Adrenal gland (tissue), 9 donors: ENCODE measurements at regions not wholly inside any gene's neighbourhood (a gene's known extent, or its start where the extent isn't known, plus 50 kb on each side); places are given as distances from the start of the nearest gene placed in this dataset.

Experiments used
- DNase-seq, 7 donors: peaks; one replicate each; pipeline ENCODE4 v3.0.0-alpha.2; 2019 to 2020
- H3K27ac ChIP-seq, 5 donors: fragments of 200-600 bp; sonication (generic) in 4 of 5; 1 replicate in 3 of 5; 2 replicates in 2 of 5; pipeline versions ENCODE4 v1.5.1 to v1.8.0; 2016 to 2020; ENCODE audit warnings: mild to moderate bottlenecking in 1 of 5
- H3K27me3 ChIP-seq: fragments of 200-600 bp; 2 replicates; pipeline ENCODE4 v1.8.0; 2021
- H3K36me3 ChIP-seq, 2 donors: fragments of 200-600 bp; replicated peaks in 1 of 2; 1 replicate in 1 of 2; 2 replicates in 1 of 2; pipeline versions ENCODE4 v1.5.1 to v1.8.0; 2018 to 2022
- H3K4me1 ChIP-seq, 2 donors: fragments of 200-600 bp; replicated peaks in 1 of 2; 1 replicate in 1 of 2; 2 replicates in 1 of 2; pipeline versions ENCODE4 v1.5.1 to v1.8.0; 2018 to 2021
- H3K4me3 ChIP-seq, 4 donors: fragments of 200-600 bp; sonication (generic) in 3 of 4; one replicate each; pipeline ENCODE4 v1.5.1; 2016 to 2018
- H3K9me3 ChIP-seq, 3 donors: fragments of 200-600 bp; sonication (generic) in 1 of 3; replicated peaks in 1 of 3; 1 replicate in 2 of 3; 2 replicates in 1 of 3; pipeline versions ENCODE4 v1.5.1 to v1.8.0; 2016 to 2021
- POLR2A ChIP-seq, 2 donors: fragments of 450-650 bp; IDR thresholded peaks; one replicate each; pipeline ENCODE4 v1.6.1; 2017; ENCODE audit warnings: antibody characterized with exemption in 2 of 2, mild to moderate bottlenecking in 2 of 2, moderate library complexity in 1 of 2
- WGBS, 4 donors: extraction: QIAGEN DNeasy Blood & Tissue Kit in 2 of 4; methylation state at CpG; one replicate each; pipeline versions ENCODE4 v1.1.5 to v1.1.7; 2013 to 2017; 5-methylcytosine and 5-hydroxymethylcytosine counted together
- intact Hi-C, 2 donors: fragments of 100-400 bp; cut with DNase I; formaldehyde crosslinking; loops; one replicate each; pipeline versions ENCODE4 v1.14.1 to v1.15.0; 2022 to 2023
- TF ChIP-seq, protein P1 (sequence below), 6 experiments: fragments of 450-650 bp in 4 of 6; fragments of 200-600 bp in 2 of 6; sonication (generic) in 1 of 6; IDR thresholded peaks; 1 replicate in 5 of 6; 2 replicates in 1 of 6; pipeline versions ENCODE4 v1.5.1 to v1.8.0; 2016 to 2021; ENCODE audit warnings: antibody characterized with exemption in 6 of 6, mild to moderate bottlenecking in 2 of 6, moderate library complexity in 1 of 6
- donor health status: healthy with polysubstance abuse.
- donor health status: Bipolar disorder and iron deficiency.
- donor health status: DM: yes; HTN: yes; CAD: no.
- donor health status: DM: no; HTN: no; CAD: no.
- donor health status: DM: no; HTN: no; CAD: no.

DNA sequence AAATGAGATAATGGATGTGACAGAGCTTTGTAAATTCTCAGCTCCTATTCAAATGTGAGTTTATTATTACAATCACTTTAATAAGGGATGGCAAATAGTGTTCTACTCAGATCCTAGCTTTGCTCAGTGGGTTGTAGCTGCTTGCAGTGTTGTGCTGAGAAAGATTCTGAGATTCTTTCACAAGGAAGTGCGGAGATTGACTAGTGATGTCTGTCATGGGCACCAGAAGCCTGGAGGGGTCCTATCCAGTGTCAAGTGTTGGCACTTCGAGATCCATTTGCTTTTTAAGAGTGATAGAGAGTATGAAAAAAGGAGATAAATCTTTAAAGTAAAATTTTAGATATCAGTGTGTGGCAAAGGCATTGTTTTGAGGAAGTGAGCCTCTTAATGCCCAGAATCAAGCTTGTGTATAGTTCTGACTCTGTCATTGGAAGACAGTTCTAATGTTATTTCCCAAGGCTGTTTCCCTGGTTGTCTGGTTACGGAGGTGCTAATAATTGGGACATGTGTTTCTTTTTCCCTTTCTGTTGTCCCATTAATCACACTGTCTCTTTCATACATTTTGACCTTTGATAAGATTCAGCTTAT lies 181.7 kb upstream of the SPRED2 start:
- no peak for DNase-seq
- TF ChIP-seq POLR2A (IDR thresholded peaks at IDR 0.05): no peak
- WGBS, 4 donors: 74 to 88% (median 83%) methylated on average over 3 of the region's 3 CpGs
- Histone ChIP-seq H3K27me3 (no peaks in the 10 kb centered on the region), H3K36me3 (no peaks in the 10 kb centered on the region), H3K27ac (no peak overlapping the region), H3K9me3 (no peaks in the 10 kb centered on the region), H3K4me1 (no peaks in the 10 kb centered on the region), H3K4me3 (no peak overlapping the region)
- intact Hi-C loops: no loop called here

DNA sequence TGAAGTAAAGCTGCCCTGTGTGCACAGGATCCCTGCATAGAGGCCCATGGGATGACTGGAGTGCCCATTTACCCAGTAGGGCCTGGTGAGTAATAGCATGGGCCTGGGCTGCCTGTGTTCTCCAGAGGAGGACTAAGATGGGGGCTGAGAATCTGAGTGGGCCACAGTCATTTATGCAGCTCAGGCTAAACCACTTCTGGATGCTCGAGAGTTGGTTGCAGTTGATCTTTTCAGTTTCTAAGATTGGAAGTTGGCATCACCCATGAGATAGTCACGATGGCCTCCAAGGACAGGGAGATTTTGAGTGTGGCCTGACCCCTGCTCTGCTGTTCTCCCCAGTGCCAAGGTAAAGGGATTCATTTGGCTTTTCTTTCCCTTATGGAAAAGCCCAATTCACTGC lies 179.1 kb upstream of the SPRED2 start:
- no peak overlapping the region for H3K4me3 ChIP-seq
- H3K27me3 ChIP-seq: no peaks in the 10 kb centered on the region
- H3K27ac ChIP-seq: no peak overlapping the region
- H3K9me3 ChIP-seq: no peaks in the 10 kb centered on the region
- no peaks in the 10 kb centered on the region for H3K4me1 ChIP-seq
- TF ChIP-seq POLR2A (IDR thresholded peaks at IDR 0.05): no peak
- TF ChIP-seq, protein P1, sequence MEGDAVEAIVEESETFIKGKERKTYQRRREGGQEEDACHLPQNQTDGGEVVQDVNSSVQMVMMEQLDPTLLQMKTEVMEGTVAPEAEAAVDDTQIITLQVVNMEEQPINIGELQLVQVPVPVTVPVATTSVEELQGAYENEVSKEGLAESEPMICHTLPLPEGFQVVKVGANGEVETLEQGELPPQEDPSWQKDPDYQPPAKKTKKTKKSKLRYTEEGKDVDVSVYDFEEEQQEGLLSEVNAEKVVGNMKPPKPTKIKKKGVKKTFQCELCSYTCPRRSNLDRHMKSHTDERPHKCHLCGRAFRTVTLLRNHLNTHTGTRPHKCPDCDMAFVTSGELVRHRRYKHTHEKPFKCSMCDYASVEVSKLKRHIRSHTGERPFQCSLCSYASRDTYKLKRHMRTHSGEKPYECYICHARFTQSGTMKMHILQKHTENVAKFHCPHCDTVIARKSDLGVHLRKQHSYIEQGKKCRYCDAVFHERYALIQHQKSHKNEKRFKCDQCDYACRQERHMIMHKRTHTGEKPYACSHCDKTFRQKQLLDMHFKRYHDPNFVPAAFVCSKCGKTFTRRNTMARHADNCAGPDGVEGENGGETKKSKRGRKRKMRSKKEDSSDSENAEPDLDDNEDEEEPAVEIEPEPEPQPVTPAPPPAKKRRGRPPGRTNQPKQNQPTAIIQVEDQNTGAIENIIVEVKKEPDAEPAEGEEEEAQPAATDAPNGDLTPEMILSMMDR (IDR thresholded peaks at IDR 0.05): no peak
- intact Hi-C loops: no loop called here
- no peak for DNase-seq
- WGBS, 4 donors: 66 to 71% (median 66%) methylated on average over 2 of the region's 2 CpGs
- no peaks in the 10 kb centered on the region for H3K36me3 ChIP-seq

DNA sequence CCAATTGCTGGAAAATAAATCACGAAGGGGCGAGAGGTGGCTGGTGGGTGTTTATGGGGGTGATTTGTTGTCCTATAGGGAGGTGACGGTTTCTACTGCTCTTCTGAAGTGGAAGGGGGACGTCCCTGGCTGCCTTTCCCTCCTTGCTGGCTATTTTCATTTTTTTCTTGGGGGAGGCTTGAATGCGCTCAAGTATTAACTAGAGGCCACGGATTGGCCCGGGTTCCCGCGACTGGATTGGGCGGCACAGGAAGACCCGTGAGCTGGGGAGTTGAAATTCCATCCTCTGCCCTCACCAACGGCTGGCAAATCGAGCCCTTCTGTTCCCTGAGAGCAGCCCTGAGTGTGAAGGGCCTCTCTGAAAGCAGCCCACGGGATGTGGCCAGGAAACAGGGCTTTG lies 176.5 kb upstream of the SPRED2 start:
- WGBS, 4 donors: 63 to 76% (median 72%) methylated on average over 12 to 14 of the region's 14 CpGs
- no peaks in the 10 kb centered on the region for H3K4me1 ChIP-seq

DNA sequence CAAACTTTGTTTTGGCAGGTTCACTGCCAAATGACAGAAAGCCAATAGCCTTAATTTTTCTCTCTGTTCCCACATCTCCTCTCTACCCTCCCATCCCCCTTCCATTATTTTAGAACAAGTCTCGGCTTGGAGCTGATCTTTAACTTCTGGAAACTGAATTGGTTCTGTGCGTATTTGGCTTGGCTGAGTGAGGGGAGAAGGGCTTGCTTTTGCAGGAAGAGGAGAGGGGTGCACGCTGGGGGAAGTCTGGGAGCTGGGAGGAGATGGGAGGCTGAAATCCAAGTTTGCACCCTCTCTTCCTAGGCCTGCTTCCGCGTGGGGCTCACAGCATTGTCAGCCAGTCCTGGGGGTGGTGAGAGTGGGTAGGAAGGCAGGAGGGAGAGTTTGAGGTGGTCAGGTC lies 176.1 kb upstream of the SPRED2 start:
- DNase-seq: no peak
- WGBS, 4 donors: 52 to 62% (median 58%) methylated on average over 5 of the region's 5 CpGs
- H3K27me3 ChIP-seq: no peaks in the 10 kb centered on the region
- H3K4me1 ChIP-seq: no peaks in the 10 kb centered on the region
- H3K27ac ChIP-seq: no peak overlapping the region
- no peak for TF ChIP-seq POLR2A (IDR thresholded peaks at IDR 0.05)
- TF ChIP-seq, protein P1 (IDR thresholded peaks at IDR 0.05): no peak
- H3K4me3 ChIP-seq: no peak overlapping the region
- H3K36me3 ChIP-seq: no peaks in the 10 kb centered on the region
- intact Hi-C loops: no loop called here
- no peaks in the 10 kb centered on the region for H3K9me3 ChIP-seq

More for the DNA sequence above, 176.5 kb upstream of the SPRED2 start:
- no peak for TF ChIP-seq POLR2A (IDR thresholded peaks at IDR 0.05)
- no peaks in the 10 kb centered on the region for H3K27me3 ChIP-seq
- DNase-seq: no peak
- no peaks in the 10 kb centered on the region for H3K36me3 ChIP-seq
- no peak overlapping the region for H3K4me3 ChIP-seq
- no peak overlapping the region for H3K27ac ChIP-seq
- no peaks in the 10 kb centered on the region for H3K9me3 ChIP-seq
- intact Hi-C loops: no loop called here

DNA sequence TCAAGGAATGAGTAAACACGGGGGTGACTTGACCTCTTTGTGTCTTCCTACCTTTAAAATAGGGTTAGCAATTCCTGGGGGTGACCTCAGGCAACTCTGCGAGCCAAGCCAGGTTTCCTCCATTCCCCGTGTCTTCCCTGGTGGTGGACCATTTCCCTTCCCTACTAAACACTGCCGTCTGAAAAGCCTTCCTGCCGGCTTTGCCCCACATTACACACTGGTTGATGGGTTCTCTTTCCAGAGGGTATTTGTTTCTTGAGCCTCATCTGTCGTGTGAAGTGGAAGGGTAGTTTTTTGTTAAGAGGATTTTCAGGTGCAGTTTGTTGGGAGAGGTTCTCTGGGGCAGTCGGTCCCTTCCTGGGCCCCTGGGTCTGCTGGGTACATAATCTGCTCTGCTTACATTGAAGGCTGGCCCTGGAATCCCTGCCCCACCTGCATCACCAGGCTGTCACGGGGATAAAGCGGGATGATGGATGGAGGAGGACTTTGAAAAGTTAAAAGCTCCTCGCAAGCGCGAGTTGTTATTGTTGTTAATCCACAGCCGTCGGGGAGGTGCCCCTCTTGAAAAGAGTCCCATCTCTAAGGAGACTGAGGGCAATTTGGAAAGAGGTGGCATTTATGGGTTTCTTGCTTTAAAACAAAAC lies 175.4 kb upstream of the SPRED2 start:
- Histone ChIP-seq H3K27ac (no peak overlapping the region), H3K27me3 (no peaks in the 10 kb centered on the region), H3K4me1 (no peaks in the 10 kb centered on the region), H3K9me3 (no peaks in the 10 kb centered on the region), H3K4me3 (no peak overlapping the region), H3K36me3 (no peaks in the 10 kb centered on the region)
- TF ChIP-seq POLR2A (IDR thresholded peaks at IDR 0.05): no peak
- TF ChIP-seq, protein P1 (IDR thresholded peaks at IDR 0.05): no peak
- 68 to 69% (median 68%) methylated on average over 14 of the region's 14 CpGs for WGBS, 4 donors
- intact Hi-C loops: no loop called here
- DNase-seq: no peak
